KMS-11 (cell line): ENCODE measurements at regions not wholly inside any gene's neighbourhood (a gene's known extent, or its start where the extent isn't known, plus 50 kb on each side); places are given as distances from the start of the nearest gene placed in this dataset.

ENCODE experiments used
- H2AFZ ChIP-seq: fragments of 200-600 bp; sonication (generic); 2 replicates; pipeline ENCODE4 v1.6.1; 2016; ENCODE audit warnings: antibody characterized with exemption, mixed run types, low read depth
- H3K27ac ChIP-seq: fragments of 200-600 bp; sonication (generic); 2 replicates; pipeline ENCODE4 v1.6.1; 2016; ENCODE audit warnings: mild to moderate bottlenecking, mixed run types
- H3K27me3 ChIP-seq: fragments of 200-600 bp; sonication (generic); 2 replicates; pipeline ENCODE4 v1.6.1; 2017; ENCODE audit warnings: mild to moderate bottlenecking, low read depth, mixed run types, moderate library complexity; ENCODE audit not compliant: insufficient read depth
- H3K36me3 ChIP-seq: fragments of 200-600 bp; sonication (generic); 2 replicates; pipeline ENCODE4 v1.6.1; 2017; ENCODE audit warnings: mild to moderate bottlenecking, mixed run types; ENCODE audit not compliant: insufficient read depth
- H3K4me1 ChIP-seq: fragments of 200-600 bp; sonication (generic); 2 replicates; pipeline ENCODE4 v1.6.1; 2016; ENCODE audit warnings: mild to moderate bottlenecking, low read depth, mixed run types; ENCODE audit not compliant: poor library complexity, severe bottlenecking
- H3K4me2 ChIP-seq: fragments of 200-600 bp; sonication (generic); 2 replicates; pipeline ENCODE4 v1.7.0; 2016; ENCODE audit warnings: mild to moderate bottlenecking, mixed run types
- H3K4me3 ChIP-seq: fragments of 200-600 bp; sonication (generic); IDR thresholded peaks from 2 replicates; pipeline ENCODE4 v1.6.1; 2017; ENCODE audit warnings: low read depth, low read length, mixed read lengths; ENCODE audit not compliant: insufficient read depth
- H3K79me2 ChIP-seq: fragments of 200-600 bp; sonication (generic); 2 replicates; pipeline ENCODE4 v1.6.1; 2016; ENCODE audit warnings: low read depth, mixed run types; ENCODE audit not compliant: insufficient read depth
- H3K9ac ChIP-seq: fragments of 200-600 bp; sonication (generic); 2 replicates; pipeline ENCODE4 v1.6.1; 2016; ENCODE audit warnings: mild to moderate bottlenecking, mixed run types
- H4K20me1 ChIP-seq: fragments of 200-600 bp; sonication (generic); 2 replicates; pipeline ENCODE4 v1.6.1; 2016; ENCODE audit warnings: mild to moderate bottlenecking, mixed run types; ENCODE audit not compliant: insufficient read depth
- TF ChIP-seq, protein P1 (sequence below): fragments of 200-600 bp; sonication (generic); conservative IDR thresholded peaks from 2 replicates; pipeline ENCODE4 v1.6.1; 2017; ENCODE audit warnings: low read depth, mild to moderate bottlenecking, antibody characterized with exemption, low read length, moderate library complexity, mixed read lengths

DNA sequence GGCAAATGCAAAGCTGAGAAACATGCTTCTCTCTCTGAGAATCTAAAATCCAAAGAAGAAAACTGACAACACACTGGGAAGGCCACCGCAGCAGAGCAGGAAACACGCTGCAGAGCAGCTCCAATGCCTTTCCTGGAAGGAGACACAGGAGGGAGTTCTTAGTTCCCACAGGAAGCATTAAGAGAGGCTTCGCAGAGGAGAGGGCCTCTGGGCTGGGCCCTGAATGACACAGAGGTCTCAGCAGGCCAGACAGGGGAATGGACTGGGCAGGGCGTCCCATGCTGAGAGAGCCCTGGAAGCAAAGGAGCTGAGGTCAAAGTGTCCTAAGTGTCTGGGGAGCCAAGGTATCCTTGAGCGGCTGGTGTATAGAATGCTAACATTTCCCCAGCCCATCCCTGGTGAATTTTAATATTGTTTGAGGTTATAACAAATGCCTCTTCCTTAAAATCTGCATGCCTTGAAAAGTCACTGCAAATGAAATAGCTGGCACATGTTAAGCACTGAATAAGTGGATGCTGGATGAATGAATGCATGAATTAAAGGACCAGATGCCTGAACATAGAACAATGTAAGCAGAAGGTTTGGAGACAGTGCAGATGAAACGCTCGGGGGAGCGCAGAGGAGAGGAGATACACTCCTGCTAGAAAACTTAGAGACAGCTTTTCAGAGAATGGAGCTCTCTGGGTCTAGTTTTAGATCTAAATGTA lies 110.0 kb upstream of the SYNDIG1 start:
- Histone ChIP-seq H3K4me3 (no peak overlapping the region), H3K27ac (no peak overlapping the region), H3K4me1 (no peaks in the 10 kb centered on the region), H3K4me2 (no peak overlapping the region), H2AFZ (no peak overlapping the region), H3K79me2 (no peaks in the 10 kb centered on the region), H4K20me1 (no peaks in the 10 kb centered on the region), H3K36me3 (no peaks in the 10 kb centered on the region), H3K9ac (no peak overlapping the region), H3K27me3 (no peaks in the 10 kb centered on the region)
- TF ChIP-seq, protein P1, sequence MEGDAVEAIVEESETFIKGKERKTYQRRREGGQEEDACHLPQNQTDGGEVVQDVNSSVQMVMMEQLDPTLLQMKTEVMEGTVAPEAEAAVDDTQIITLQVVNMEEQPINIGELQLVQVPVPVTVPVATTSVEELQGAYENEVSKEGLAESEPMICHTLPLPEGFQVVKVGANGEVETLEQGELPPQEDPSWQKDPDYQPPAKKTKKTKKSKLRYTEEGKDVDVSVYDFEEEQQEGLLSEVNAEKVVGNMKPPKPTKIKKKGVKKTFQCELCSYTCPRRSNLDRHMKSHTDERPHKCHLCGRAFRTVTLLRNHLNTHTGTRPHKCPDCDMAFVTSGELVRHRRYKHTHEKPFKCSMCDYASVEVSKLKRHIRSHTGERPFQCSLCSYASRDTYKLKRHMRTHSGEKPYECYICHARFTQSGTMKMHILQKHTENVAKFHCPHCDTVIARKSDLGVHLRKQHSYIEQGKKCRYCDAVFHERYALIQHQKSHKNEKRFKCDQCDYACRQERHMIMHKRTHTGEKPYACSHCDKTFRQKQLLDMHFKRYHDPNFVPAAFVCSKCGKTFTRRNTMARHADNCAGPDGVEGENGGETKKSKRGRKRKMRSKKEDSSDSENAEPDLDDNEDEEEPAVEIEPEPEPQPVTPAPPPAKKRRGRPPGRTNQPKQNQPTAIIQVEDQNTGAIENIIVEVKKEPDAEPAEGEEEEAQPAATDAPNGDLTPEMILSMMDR: no peak

DNA sequence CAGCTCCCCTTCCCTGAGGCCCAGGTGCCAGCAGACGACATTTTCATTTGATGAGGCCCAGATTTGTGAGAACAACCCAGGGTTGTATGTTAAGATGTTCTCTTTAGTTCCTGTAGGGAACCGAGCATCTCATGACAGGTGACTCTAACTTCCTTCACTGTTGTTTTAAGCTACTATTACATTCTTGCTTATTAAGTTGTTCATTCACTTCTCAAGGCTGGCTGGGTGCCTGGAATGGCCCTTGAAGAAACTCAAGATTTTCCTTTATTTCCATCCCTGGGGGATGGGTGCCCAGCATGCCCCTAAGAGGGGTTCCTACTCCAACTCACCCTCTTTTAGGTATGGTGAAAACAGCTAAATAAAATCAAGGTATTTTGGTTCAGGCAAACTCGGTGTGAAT lies 111.5 kb upstream of the SYNDIG1 start:
- Histone ChIP-seq H3K27me3 (no peaks in the 10 kb centered on the region), H3K4me2 (no peak overlapping the region), H3K27ac (no peak overlapping the region), H3K9ac (no peak overlapping the region), H3K4me3 (no peak overlapping the region), H3K79me2 (no peaks in the 10 kb centered on the region), H3K4me1 (no peaks in the 10 kb centered on the region), H3K36me3 (no peaks in the 10 kb centered on the region), H2AFZ (no peak overlapping the region), H4K20me1 (no peaks in the 10 kb centered on the region)
- TF ChIP-seq, protein P1: no peak

DNA sequence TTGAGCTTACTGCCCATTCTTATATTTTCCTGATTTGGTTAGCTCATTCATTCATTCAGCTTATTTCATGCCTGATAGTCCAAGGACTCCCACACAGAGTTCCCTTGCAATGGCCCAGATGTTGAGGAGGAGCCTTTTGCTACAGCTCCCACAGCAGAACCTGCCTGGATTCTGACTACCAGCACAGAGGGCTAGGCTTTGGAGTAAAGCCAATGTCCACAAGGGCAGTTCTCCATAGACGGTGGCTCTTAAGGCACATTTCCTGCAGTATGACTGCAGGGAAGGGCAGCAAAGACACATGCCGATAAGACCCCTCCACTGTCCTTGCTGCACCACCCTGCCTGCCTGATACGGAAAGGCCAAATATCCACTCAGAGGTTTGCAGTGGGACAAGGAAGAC lies 112.3 kb upstream of the SYNDIG1 start:
- no peaks in the 10 kb centered on the region for H3K79me2 ChIP-seq
- H3K4me3 ChIP-seq: no peak overlapping the region
- H3K4me1 ChIP-seq: no peaks in the 10 kb centered on the region
- TF ChIP-seq, protein P1: no peak
- H2AFZ ChIP-seq: no peak overlapping the region
- no peaks in the 10 kb centered on the region for H3K27me3 ChIP-seq
- H3K36me3 ChIP-seq: no peaks in the 10 kb centered on the region
- no peak overlapping the region for H3K27ac ChIP-seq
- no peak overlapping the region for H3K4me2 ChIP-seq
- no peaks in the 10 kb centered on the region for H4K20me1 ChIP-seq
- H3K9ac ChIP-seq: no peak overlapping the region

DNA sequence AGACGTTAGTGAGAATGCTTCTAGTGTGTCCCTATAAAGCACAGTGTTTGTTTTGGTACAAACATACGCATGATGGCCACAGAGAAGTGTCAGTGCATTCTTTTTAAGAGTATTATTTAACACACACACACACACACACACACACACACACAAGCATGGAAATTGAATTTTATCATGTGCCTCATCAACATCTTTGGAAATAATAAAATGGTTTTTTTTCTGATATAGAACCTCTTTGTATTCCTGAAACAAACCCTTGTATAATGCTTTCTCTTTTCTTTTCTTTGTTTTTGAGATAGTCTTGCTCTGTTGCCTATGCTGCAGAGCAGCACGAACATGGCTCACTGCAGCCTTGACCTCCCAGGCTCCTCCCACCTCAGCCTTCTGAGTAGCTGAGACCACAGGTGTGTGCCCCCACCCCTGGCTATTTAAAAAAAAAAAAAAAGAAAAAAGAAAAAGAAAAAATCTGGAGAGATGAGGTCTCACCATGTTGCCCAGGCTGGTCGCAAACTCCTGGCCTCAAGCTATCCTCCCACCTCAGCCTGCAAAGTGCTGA lies 116.2 kb upstream of the SYNDIG1 start:
- no peaks in the 10 kb centered on the region for H3K4me1 ChIP-seq
- no peaks in the 10 kb centered on the region for H4K20me1 ChIP-seq
- no peaks in the 10 kb centered on the region for H3K79me2 ChIP-seq
- H3K27ac ChIP-seq: no peak overlapping the region
- no peak overlapping the region for H3K4me2 ChIP-seq
- no peaks in the 10 kb centered on the region for H3K36me3 ChIP-seq
- TF ChIP-seq, protein P1: no peak
- H3K4me3 ChIP-seq: no peak overlapping the region
- H3K27me3 ChIP-seq: no peaks in the 10 kb centered on the region
- no peak overlapping the region for H2AFZ ChIP-seq
- H3K9ac ChIP-seq: no peak overlapping the region
